A673 (cell line): ENCODE measurements at regions not wholly inside any gene's neighbourhood (a gene's known extent, or its start where the extent isn't known, plus 50 kb on each side); places are given as distances from the start of the nearest gene placed in this dataset.
A peak's percentile ranks its signal among the peaks of the same experiment; 100 is the strongest.

ENCODE experiments used
- BruUV-seq: library from RNA; stranded (reverse); fragments of 400-500 nt; replicated peaks from 2 replicates; lab custom pipeline; 2021; lab: Mats Ljungman, UMichigan
- CTCF ChIA-PET: fragments of 300-600 bp; sonication (Branson Sonifier 250); formaldehyde crosslinking; loops from one replicate; lab custom pipeline; 2022; ENCODE audit warnings: antibody characterized with exemption; lab: Charles Lee
- POLR2A ChIA-PET: fragments of 300-600 bp; sonication (Branson Sonifier 250); formaldehyde crosslinking; loops from one replicate; lab custom pipeline; 2022; ENCODE audit warnings: antibody characterized with exemption; ENCODE audit not compliant: low non-redundant PET; lab: Charles Lee
- DNase-seq: peaks from one replicate; pipeline ENCODE4 v3.0.0-alpha.2; 2015; ENCODE audit warnings: low spot score
- H3K27ac ChIP-seq: fragments of 200-600 bp; sonication (generic); 2 replicates; pipeline ENCODE4 v1.5.1; 2016; ENCODE audit warnings: mixed run types, low read depth, mild to moderate bottlenecking, mixed read lengths, antibody characterized with exemption, low read length; ENCODE audit not compliant: poor library complexity, severe bottlenecking
- H3K27me3 ChIP-seq: fragments of 200-600 bp; sonication (generic); replicated peaks from 2 replicates; pipeline ENCODE4 v1.6.1; 2017; ENCODE audit warnings: mixed run types, low read depth, mild to moderate bottlenecking, mixed read lengths, antibody characterized with exemption, low read length; ENCODE audit not compliant: insufficient read depth, poor library complexity
- H3K36me3 ChIP-seq: fragments of 200-600 bp; sonication (generic); 2 replicates; pipeline ENCODE4 v1.6.1; 2016; ENCODE audit warnings: mixed run types, mild to moderate bottlenecking, mixed read lengths, antibody characterized with exemption, low read length; ENCODE audit not compliant: insufficient read depth, poor library complexity, severe bottlenecking
- H3K4me1 ChIP-seq: fragments of 200-600 bp; sonication (generic); 2 replicates; pipeline ENCODE4 v1.6.1; 2017; ENCODE audit warnings: mixed run types, mild to moderate bottlenecking, mixed read lengths, antibody characterized with exemption, low read length; ENCODE audit not compliant: insufficient read depth, poor library complexity, severe bottlenecking
- H3K4me3 ChIP-seq: fragments of 200-600 bp; sonication (generic); 2 replicates; pipeline ENCODE4 v1.5.1; 2016; ENCODE audit warnings: low read depth, mixed run types, mild to moderate bottlenecking, mixed read lengths, low read length; ENCODE audit not compliant: poor library complexity, severe bottlenecking
- H3K9me3 ChIP-seq: fragments of 200-600 bp; sonication (generic); 2 replicates; pipeline ENCODE4 v1.6.1; 2016; ENCODE audit warnings: mixed run types, low read depth, mild to moderate bottlenecking, mixed read lengths, antibody characterized with exemption, low read length; ENCODE audit not compliant: poor library complexity, severe bottlenecking
- EZH2 ChIP-seq: fragments of 200-600 bp; sonication (generic); IDR thresholded peaks from 2 replicates; pipeline ENCODE4 v1.6.1; 2017; ENCODE audit warnings: borderline replicate concordance, low read depth, mild to moderate bottlenecking, mixed read lengths, antibody characterized with exemption, low read length; ENCODE audit not compliant: poor library complexity, severe bottlenecking
- intact Hi-C: fragments of 100-400 bp; cut with micrococcal nuclease; formaldehyde crosslinking; loops from one replicate; pipeline ENCODE4 v1.10.0; 2022; ENCODE audit not compliant: unreplicated experiment
- TF ChIP-seq, protein P1 (sequence below): fragments of 300-800, 200-600 bp; sonication (generic); conservative IDR thresholded peaks from 2 replicates; pipeline ENCODE4 v1.5.1; 2017; ENCODE audit warnings: low read depth, mild to moderate bottlenecking, antibody characterized with exemption, low read length, moderate library complexity, mixed read lengths

DNA sequence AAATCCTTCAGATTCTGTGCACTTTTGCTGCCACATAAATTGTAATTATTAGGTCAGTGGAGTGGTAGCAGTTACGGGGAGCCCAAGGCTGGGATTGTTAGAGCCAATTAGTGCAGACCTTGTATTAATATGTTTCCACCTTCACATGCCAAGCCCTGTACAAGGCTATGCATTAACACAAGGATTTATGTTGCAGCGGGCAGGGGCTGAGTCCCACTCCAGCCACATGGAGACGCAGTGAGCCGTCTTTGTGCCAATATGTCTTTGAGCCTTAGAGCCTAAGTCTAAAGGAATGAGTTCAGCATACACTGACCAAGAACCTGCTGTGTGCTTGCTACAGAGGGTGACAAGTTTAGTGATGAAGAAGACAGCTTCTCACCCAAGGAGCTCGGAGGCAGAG lies 238.2 kb downstream of the TSN start:
- Histone ChIP-seq H3K27me3 (no peaks in the 10 kb centered on the region), H3K27ac (no peak overlapping the region), H3K36me3 (no peaks in the 10 kb centered on the region), H3K4me3 (no peak overlapping the region), H3K9me3 (peaks cover 3% of the 10 kb centered on the region), H3K4me1 (peaks cover 14% of the 10 kb centered on the region)
- intact Hi-C loops = no loop called here
- BruUV-seq = no TSS peak
- TF ChIP-seq, protein P1, sequence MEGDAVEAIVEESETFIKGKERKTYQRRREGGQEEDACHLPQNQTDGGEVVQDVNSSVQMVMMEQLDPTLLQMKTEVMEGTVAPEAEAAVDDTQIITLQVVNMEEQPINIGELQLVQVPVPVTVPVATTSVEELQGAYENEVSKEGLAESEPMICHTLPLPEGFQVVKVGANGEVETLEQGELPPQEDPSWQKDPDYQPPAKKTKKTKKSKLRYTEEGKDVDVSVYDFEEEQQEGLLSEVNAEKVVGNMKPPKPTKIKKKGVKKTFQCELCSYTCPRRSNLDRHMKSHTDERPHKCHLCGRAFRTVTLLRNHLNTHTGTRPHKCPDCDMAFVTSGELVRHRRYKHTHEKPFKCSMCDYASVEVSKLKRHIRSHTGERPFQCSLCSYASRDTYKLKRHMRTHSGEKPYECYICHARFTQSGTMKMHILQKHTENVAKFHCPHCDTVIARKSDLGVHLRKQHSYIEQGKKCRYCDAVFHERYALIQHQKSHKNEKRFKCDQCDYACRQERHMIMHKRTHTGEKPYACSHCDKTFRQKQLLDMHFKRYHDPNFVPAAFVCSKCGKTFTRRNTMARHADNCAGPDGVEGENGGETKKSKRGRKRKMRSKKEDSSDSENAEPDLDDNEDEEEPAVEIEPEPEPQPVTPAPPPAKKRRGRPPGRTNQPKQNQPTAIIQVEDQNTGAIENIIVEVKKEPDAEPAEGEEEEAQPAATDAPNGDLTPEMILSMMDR = no peak
- no peak for TF ChIP-seq EZH2
- ChIA-PET CTCF (no interaction called here), POLR2A (no interaction called here)
- DNase-seq = no peak

DNA sequence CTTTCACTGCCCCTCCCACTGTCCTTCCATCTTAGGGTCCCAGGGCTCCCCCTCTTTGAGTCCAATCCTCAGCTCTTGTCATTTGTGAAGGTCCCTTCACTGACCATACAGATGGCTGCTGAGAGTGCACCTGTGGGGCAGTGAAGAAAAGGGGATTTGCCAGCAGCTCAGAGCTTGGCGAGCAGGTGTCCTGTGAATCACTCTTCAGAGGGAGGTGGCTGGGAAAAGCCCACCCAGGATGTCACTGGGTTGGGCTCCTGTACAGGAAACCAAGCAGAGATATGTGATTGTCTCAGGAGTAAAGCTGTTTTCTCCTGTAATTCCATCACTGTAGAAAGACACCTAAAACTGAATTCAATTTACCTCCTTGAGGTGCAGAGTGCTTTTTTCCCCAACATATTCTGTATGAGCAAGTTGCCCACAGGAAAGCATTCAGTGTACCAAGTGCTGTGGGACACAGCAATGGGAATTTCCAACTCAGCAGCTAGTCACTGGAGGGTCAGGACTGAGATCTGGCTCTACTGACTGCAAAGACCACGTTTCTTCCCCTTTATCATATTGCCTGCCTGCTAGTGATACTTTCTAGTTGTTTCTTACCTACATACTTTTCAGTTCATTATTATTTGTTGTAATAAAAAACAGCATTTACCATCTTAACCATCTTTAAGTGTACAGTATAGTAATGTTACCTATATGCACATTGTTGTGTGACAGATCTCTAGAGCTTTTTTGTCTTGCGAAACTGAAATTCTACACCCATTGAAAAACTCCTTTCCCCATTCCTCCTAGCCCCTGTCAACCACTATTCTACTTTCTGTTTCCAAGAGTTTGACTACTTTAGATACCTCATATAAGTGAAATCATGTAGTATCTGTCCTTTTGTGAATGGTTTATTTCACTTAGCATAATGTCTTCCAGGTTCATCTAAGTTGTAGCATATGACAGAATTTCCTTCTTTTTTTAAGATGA lies 239.1 kb downstream of the TSN start:
- BruUV-seq = no TSS peak
- POLR2A ChIA-PET = no interaction called here
- H3K36me3 ChIP-seq = no peaks in the 10 kb centered on the region
- H3K4me3 ChIP-seq = no peak overlapping the region
- H3K27ac ChIP-seq = no peak overlapping the region
- DNase-seq = no peak
- H3K9me3 ChIP-seq = no peaks in the 10 kb centered on the region
- peaks cover 22% of the 10 kb centered on the region for H3K4me1 ChIP-seq
- no peaks in the 10 kb centered on the region for H3K27me3 ChIP-seq
- no peak for TF ChIP-seq EZH2
- CTCF ChIA-PET = no interaction called here
- intact Hi-C loops = no loop called here

DNA sequence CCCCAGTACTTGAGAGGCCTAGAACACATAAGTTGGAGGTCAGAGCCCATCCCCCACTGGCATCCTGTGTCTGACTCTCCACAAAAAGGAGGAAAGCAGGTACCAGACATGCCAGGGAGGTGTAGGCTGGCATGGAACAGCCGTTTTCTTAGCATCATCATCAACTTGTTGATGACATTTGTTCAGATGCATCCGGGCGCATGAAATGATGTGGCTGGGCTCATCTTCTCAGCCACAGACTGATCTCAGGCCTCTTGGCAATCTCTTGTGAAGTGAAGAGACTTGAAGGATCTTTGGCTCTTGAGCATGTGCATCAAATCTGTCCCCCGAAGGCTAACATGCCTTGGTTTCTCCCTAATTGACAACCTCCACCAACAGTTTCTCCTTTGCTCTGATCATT lies 243.3 kb downstream of the TSN start:
- intact Hi-C loops = loop anchor here (2.0 kb wide), 1 partner anchor 34 kb away; no protein-coding TSS in a partner anchor
- CTCF ChIA-PET = interaction anchor here (1.5 kb wide), 1 partner anchor 16 kb away, joined by 3 read pairs; no protein-coding TSS in a partner anchor

More for the DNA sequence above, 243.3 kb downstream of the TSN start:
- Histone ChIP-seq H3K9me3 (no peaks in the 10 kb centered on the region), H3K27ac (peak overlapping the region; percentile 85), H3K36me3 (no peaks in the 10 kb centered on the region), H3K4me1 (peaks cover 43% of the 10 kb centered on the region), H3K4me3 (no peak overlapping the region), H3K27me3 (no peaks in the 10 kb centered on the region)
- no peak for DNase-seq
- TF ChIP-seq EZH2 = no peak
- TF ChIP-seq, protein P1 = no peak
- POLR2A ChIA-PET = no interaction called here
- BruUV-seq = no TSS peak
